A673 (cell line): ENCODE measurements at regions not wholly inside any gene's neighbourhood (a gene's known extent, or its start where the extent isn't known, plus 50 kb on each side); places are given as distances from the start of the nearest gene placed in this dataset.
"Not testable (repeated sequence)": the region's sequence is repeated elsewhere in the genome, so short reads cannot be mapped to it uniquely, and the experiment has no call there.

Experiments
- BruUV-seq: library from RNA; stranded (reverse); fragments of 400-500 nt; replicated peaks from 2 replicates; lab custom pipeline; 2021; lab: Mats Ljungman, UMichigan
- CTCF ChIA-PET: fragments of 300-600 bp; sonication (Branson Sonifier 250); formaldehyde crosslinking; loops from one replicate; lab custom pipeline; 2022; ENCODE audit warnings: antibody characterized with exemption; lab: Charles Lee
- POLR2A ChIA-PET: fragments of 300-600 bp; sonication (Branson Sonifier 250); formaldehyde crosslinking; loops from one replicate; lab custom pipeline; 2022; ENCODE audit warnings: antibody characterized with exemption; ENCODE audit not compliant: low non-redundant PET; lab: Charles Lee
- DNase-seq: peaks from one replicate; pipeline ENCODE4 v3.0.0-alpha.2; 2015; ENCODE audit warnings: low spot score
- H3K27ac ChIP-seq: fragments of 200-600 bp; sonication (generic); 2 replicates; pipeline ENCODE4 v1.5.1; 2016; ENCODE audit warnings: mixed run types, low read depth, mild to moderate bottlenecking, mixed read lengths, antibody characterized with exemption, low read length; ENCODE audit not compliant: poor library complexity, severe bottlenecking
- H3K27me3 ChIP-seq: fragments of 200-600 bp; sonication (generic); replicated peaks from 2 replicates; pipeline ENCODE4 v1.6.1; 2017; ENCODE audit warnings: mixed run types, low read depth, mild to moderate bottlenecking, mixed read lengths, antibody characterized with exemption, low read length; ENCODE audit not compliant: insufficient read depth, poor library complexity
- H3K36me3 ChIP-seq: fragments of 200-600 bp; sonication (generic); 2 replicates; pipeline ENCODE4 v1.6.1; 2016; ENCODE audit warnings: mixed run types, mild to moderate bottlenecking, mixed read lengths, antibody characterized with exemption, low read length; ENCODE audit not compliant: insufficient read depth, poor library complexity, severe bottlenecking
- H3K4me1 ChIP-seq: fragments of 200-600 bp; sonication (generic); 2 replicates; pipeline ENCODE4 v1.6.1; 2017; ENCODE audit warnings: mixed run types, mild to moderate bottlenecking, mixed read lengths, antibody characterized with exemption, low read length; ENCODE audit not compliant: insufficient read depth, poor library complexity, severe bottlenecking
- H3K4me3 ChIP-seq: fragments of 200-600 bp; sonication (generic); 2 replicates; pipeline ENCODE4 v1.5.1; 2016; ENCODE audit warnings: low read depth, mixed run types, mild to moderate bottlenecking, mixed read lengths, low read length; ENCODE audit not compliant: poor library complexity, severe bottlenecking
- H3K9me3 ChIP-seq: fragments of 200-600 bp; sonication (generic); 2 replicates; pipeline ENCODE4 v1.6.1; 2016; ENCODE audit warnings: mixed run types, low read depth, mild to moderate bottlenecking, mixed read lengths, antibody characterized with exemption, low read length; ENCODE audit not compliant: poor library complexity, severe bottlenecking
- CTCF ChIP-seq: fragments of 300-800, 200-600 bp; sonication (generic); conservative IDR thresholded peaks from 2 replicates; pipeline ENCODE4 v1.5.1; 2017; ENCODE audit warnings: low read depth, mild to moderate bottlenecking, antibody characterized with exemption, low read length, moderate library complexity, mixed read lengths
- EZH2 ChIP-seq: fragments of 200-600 bp; sonication (generic); IDR thresholded peaks from 2 replicates; pipeline ENCODE4 v1.6.1; 2017; ENCODE audit warnings: borderline replicate concordance, low read depth, mild to moderate bottlenecking, mixed read lengths, antibody characterized with exemption, low read length; ENCODE audit not compliant: poor library complexity, severe bottlenecking
- intact Hi-C: fragments of 100-400 bp; cut with micrococcal nuclease; formaldehyde crosslinking; loops from one replicate; pipeline ENCODE4 v1.10.0; 2022; ENCODE audit not compliant: unreplicated experiment

GRCh38 chr5:113748403-113748802, 234.9 kb downstream of the YTHDC2 start:
- Histone ChIP-seq H3K9me3 (no peaks in the 10 kb centered on the region), H3K36me3 (no peaks in the 10 kb centered on the region), H3K4me3 (no peak overlapping the region), H3K27ac (no peak overlapping the region), H3K4me1 (no peaks in the 10 kb centered on the region), H3K27me3 (peaks cover 7% of the 10 kb centered on the region)
- POLR2A ChIA-PET: no interaction called here
- no peak for TF ChIP-seq EZH2
- TF ChIP-seq CTCF: no peak
- no TSS peak for BruUV-seq
- DNase-seq: no peak
- CTCF ChIA-PET: no interaction called here
- intact Hi-C loops: no loop called here

- intact Hi-C loops: no loop called here
- no peak overlapping the region for H3K27ac ChIP-seq
- ChIA-PET CTCF (no interaction called here), POLR2A (no interaction called here)
- no TSS peak for BruUV-seq
- peaks cover 7% of the 10 kb centered on the region for H3K27me3 ChIP-seq
- DNase-seq: no peak
- no peaks in the 10 kb centered on the region for H3K36me3 ChIP-seq
- no peak overlapping the region for H3K4me3 ChIP-seq
- H3K9me3 ChIP-seq: no peaks in the 10 kb centered on the region
- H3K4me1 ChIP-seq: no peaks in the 10 kb centered on the region
- TF ChIP-seq EZH2 (no peak), CTCF (no peak)
Observed at GRCh38 chr5:113749334-113749733, 235.8 kb downstream of the YTHDC2 start.

GRCh38 chr5:113753182-113753581, 239.7 kb downstream of the YTHDC2 start:
- BruUV-seq, H3K4me1 ChIP-seq, POLR2A ChIA-PET, H3K9me3 ChIP-seq, DNase-seq, intact Hi-C loops, H3K27ac ChIP-seq, CTCF ChIA-PET, H3K4me3 ChIP-seq, H3K36me3 ChIP-seq: not testable (repeated sequence)
- H3K27me3 ChIP-seq: peaks cover 10% of the 10 kb centered on the region

DNA sequence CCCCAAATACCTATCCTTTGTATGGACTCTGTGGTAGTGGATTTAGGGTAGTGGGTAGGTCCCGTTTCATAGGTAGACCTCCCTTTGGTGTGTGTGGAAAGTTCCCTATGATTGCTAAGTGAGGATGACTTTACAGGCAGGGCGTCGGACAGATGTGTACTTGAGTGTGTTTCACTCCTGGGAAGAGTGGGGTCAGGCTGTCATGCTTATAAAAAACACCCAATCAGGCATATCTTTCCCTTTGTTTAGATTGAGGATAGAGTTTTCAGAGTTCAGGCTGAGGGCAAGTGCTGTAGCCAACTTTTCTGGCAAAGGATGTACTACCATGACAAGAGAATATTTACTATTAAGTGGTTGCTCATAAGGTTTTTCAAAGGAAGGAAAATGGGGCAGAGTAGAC, 242.0 kb downstream of the YTHDC2 start:
- intact Hi-C loops: no loop called here
- Histone ChIP-seq H3K9me3 (no peaks in the 10 kb centered on the region), H3K4me3 (no peak overlapping the region), H3K36me3 (no peaks in the 10 kb centered on the region), H3K4me1 (no peaks in the 10 kb centered on the region), H3K27ac (no peak overlapping the region), H3K27me3 (peaks cover 11% of the 10 kb centered on the region)
- TF ChIP-seq EZH2: no peak
- no peak for TF ChIP-seq CTCF
- DNase-seq: no peak
- no TSS peak for BruUV-seq
- CTCF ChIA-PET: no interaction called here
- POLR2A ChIA-PET: no interaction called here
